ENCODE measurements at regions not wholly inside any gene's neighbourhood (a gene's known extent, or its start where the extent isn't known, plus 50 kb on each side); places are given as distances from the start of the nearest gene placed in this dataset.
A peak's percentile ranks its signal among the peaks of the same experiment; 100 is the strongest.

- DNase-seq: no peak
Measured at GRCh38 chr5:68762201-68762600, 331.6 kb upstream of the SLC30A5 start.

DNA sequence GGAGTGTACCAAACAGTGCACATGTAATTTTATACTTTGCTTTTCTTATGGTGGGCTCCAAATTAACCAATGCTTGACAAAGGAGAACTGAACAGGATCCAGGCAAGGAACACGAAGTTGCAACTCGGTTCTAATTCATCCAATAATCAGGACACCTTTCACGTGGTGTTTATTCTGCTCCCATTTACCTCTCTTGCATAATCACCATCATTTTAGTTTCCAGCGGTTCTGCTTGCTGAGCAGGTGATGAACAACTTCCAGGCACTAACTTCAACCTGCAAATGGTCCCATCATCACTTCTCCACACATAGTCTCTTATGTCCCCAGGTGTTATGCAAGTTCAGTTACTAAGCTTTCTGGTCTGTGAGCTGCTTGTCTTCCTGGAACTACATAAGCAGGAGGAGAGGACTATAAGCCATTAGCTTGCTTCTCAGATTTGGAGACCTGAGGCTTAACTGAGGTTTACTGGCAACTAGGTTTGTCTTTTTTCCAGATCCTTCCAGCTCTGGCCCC lies 326.8 kb upstream of the SLC30A5 start:
- peak; percentile 3 for DNase-seq

DNA sequence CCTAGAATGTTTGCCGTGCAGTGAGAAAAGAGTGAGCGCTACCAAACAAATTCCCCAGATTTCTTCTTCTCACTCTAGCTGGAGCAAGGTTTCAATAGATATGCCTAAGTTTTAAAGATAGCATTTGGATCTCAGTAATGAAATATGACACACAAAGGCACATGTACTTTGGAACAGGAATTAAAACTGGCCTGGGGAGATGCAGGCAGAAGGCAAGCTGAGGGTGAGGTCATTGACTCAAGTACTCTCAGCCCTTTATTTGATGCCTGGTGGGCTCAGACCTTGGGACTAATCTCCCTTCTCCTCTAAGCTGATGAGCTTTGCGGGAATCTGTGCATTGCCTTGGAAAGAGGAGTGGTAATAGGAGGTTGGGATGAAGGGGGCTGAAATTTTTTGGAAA lies 323.3 kb upstream of the SLC30A5 start:
- peak; percentile 86 for DNase-seq

DNA sequence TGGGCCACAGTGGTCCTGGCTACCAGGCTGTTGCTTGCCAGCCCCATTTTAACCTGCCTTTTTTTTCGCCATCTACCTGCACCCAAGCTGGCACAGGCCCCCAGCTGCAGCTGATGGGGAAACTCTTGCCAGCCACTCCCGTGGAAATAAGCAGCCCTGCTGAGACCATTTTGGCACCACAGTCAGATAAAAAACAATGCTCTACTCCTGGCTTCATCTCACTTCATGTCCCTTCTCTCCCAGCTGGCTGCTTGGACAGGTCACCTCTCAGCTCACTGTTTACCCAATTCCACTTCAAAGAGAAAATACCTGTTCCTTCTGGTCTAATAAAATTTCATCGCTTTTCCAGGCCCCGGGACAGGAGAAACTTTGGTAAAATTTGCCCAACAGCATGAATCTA lies 322.6 kb upstream of the SLC30A5 start:
- no peak for DNase-seq

GRCh38 chr5:68771732-68772131 lies 322.1 kb upstream of the SLC30A5 start:
- no peak for DNase-seq

GRCh38 chr5:68776381-68776780 lies 317.4 kb upstream of the SLC30A5 start:
- no peak for DNase-seq

DNA sequence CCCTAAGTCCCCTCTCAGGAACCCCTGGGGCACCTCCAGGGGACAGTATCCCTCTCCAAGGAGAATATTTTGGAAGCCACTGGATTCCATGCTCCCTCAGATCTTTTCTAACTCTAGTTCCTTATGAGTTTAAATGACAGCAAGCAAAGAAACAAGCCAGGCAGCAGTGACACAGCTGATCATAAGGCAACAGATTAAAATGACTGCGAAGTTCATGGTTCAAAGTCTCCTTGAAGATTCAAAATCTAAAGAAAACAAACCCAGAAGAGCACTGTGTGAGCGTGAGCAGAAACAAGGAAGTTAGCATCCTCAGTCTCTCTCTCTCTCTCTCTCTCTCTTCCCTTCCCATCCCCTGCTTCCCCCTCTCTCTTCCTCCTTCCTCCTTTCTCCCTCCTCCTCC lies 316.7 kb upstream of the SLC30A5 start:
- DNase-seq: no peak

GRCh38 chr5:68778484-68778883 lies 315.3 kb upstream of the SLC30A5 start:
- DNase-seq: no peak

DNA sequence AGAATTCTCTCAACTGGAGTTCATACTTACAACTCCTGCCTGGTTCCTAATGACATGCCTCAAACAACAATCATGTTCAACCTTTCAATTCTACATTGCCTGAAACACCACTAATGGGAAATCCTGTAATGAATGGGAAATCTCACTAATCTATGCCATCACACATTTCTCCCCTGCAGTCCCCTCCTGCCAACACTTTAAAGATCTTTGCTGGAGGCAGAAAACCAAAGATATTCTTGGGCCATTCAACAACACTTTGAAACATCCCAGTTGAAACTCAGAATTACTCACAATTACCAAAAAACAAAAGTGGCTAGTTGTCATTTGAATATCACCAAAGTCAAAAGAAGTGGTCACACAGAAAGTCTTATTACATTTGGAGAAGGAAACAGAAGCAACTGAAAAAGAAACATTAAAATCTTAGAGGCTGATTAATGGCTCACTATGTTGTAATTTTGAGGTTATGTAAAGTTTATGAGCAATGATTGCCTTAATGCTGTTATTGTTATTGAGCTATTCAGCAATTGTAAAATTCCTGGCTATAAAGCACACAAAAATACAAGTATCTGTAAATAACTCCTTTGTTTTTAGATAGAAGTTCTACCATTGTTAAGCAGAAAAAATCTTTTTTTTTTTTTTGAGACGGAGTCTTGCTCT lies 313.4 kb upstream of the SLC30A5 start:
- DNase-seq: no peak

DNA sequence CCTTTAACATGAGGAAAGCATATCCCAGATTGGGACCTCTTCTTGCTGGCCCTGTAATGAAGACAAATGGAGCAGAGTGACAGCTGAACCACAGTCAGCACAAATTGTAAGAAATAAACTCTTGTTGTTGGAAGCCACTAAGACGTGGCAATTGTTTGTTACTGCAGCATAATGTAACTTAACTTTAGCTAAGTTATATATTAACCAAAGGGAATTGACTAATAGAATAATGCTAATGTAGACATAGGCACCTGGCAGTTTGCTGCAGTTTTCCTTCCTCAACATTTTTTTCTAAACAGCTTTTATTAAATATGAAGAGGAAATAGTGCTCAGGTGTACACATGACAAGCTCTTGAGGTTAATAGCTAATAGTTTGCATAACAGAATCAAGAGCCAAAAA lies 300.7 kb upstream of the SLC30A5 start:
- no peak for DNase-seq

- no peak for DNase-seq
Measured at GRCh38 chr5:68793993-68794392, 299.8 kb upstream of the SLC30A5 start.

- DNase-seq: no peak
Measured at GRCh38 chr5:68795190-68795589, 298.6 kb upstream of the SLC30A5 start.

- no peak for DNase-seq
Measured at GRCh38 chr5:68798877-68799843, 294.7 kb upstream of the SLC30A5 start.

- DNase-seq: no peak
Measured at GRCh38 chr5:68802430-68802829, 291.4 kb upstream of the SLC30A5 start.

DNA sequence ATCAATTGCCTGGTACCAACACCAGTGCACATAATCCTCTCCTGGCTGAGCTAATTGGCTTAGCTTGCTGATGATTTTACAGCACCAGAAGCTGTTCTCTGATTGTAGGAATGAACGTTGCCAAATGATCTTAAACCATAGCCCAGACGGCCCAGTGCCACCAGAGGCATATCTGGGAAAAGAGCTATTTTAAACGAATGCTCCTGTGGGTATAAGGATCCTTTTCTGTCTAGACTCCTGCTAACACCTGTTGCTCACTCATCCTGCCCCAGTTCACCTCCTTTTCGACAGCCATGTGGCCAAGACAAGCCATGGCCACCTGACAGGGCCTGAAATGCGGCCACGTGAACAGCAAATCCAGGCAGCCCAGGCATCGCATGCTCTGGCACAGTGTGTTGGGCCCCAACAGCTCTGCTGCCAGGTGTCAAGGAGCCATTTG lies 289.9 kb upstream of the SLC30A5 start:
- peak; percentile 76 for DNase-seq

GRCh38 chr5:68804343-68804742 lies 289.5 kb upstream of the SLC30A5 start:
- DNase-seq: no peak

GRCh38 chr5:68805444-68805843 lies 288.4 kb upstream of the SLC30A5 start:
- DNase-seq: no peak

GRCh38 chr5:68817632-68818031 lies 276.2 kb upstream of the SLC30A5 start:
- DNase-seq: no peak

GRCh38 chr5:68818057-68818695 lies 275.6 kb upstream of the SLC30A5 start:
- DNase-seq: no peak

- DNase-seq: no peak
Measured at GRCh38 chr5:68818870-68819269, 274.9 kb upstream of the SLC30A5 start.

- DNase-seq: no peak
Measured at GRCh38 chr5:68821056-68821455, 272.8 kb upstream of the SLC30A5 start.

- DNase-seq: no peak
Measured at GRCh38 chr5:68822796-68823195, 271.0 kb upstream of the SLC30A5 start.

- no peak for DNase-seq
Measured at GRCh38 chr5:68823301-68823700, 270.5 kb upstream of the SLC30A5 start.

Measured in NCI-H82 (cell line).